ENCODE measurements at regions not wholly inside any gene's neighbourhood (a gene's known extent, or its start where the extent isn't known, plus 50 kb on each side); places are given as distances from the start of the nearest gene placed in this dataset.

DNA sequence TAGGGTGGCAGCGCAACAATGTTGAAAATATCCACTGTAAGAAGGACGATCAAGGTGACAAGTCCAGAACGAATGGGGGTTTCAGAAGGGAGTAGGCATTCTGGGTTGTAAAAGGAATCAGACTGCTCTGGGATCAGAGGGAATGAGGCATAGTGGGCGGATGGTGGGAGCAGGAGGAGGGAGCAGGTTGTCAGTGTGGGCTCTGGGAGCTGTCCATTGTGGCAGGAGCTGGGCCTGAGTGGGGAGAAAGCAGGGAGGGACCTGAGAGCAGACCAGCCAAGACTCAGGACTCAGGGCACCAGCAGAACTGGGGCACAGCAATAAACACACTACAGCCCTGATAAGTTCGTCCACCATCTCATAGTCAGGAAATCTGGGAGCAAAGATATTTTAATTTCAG, 292.6 kb upstream of the MKI67 start:
- TF ChIP-seq, protein P1, sequence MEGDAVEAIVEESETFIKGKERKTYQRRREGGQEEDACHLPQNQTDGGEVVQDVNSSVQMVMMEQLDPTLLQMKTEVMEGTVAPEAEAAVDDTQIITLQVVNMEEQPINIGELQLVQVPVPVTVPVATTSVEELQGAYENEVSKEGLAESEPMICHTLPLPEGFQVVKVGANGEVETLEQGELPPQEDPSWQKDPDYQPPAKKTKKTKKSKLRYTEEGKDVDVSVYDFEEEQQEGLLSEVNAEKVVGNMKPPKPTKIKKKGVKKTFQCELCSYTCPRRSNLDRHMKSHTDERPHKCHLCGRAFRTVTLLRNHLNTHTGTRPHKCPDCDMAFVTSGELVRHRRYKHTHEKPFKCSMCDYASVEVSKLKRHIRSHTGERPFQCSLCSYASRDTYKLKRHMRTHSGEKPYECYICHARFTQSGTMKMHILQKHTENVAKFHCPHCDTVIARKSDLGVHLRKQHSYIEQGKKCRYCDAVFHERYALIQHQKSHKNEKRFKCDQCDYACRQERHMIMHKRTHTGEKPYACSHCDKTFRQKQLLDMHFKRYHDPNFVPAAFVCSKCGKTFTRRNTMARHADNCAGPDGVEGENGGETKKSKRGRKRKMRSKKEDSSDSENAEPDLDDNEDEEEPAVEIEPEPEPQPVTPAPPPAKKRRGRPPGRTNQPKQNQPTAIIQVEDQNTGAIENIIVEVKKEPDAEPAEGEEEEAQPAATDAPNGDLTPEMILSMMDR (conservative IDR thresholded peaks at IDR 0.05; ENCODE audit: low read depth, low read length): no peak
- TF ChIP-seq EZH2phosphoT487 (IDR thresholded peaks at IDR 0.05; ENCODE audit: borderline replicate concordance, low read length) (no peak), EZH2 (IDR thresholded peaks at IDR 0.05; ENCODE audit: low read length, unreplicated experiment) (no peak)

All from PC-3 (cell line).